GM19035 (cell line): ENCODE measurements at regions not wholly inside any gene's neighbourhood (a gene's known extent, or its start where the extent isn't known, plus 50 kb on each side); places are given as distances from the start of the nearest gene placed in this dataset.
A peak's percentile ranks its signal among the peaks of the same experiment; 100 is the strongest.

ENCODE experiments used
- ATAC-seq: cut with Tn5 transposase; IDR thresholded peaks from one replicate; pipeline ENCODE4 v1.9.1; 2021; ENCODE audit not compliant: unreplicated experiment

- ATAC-seq: no peak
These were observed 149.9 kb downstream of the SHQ1 start for GRCh38 chr3:72698154-72698917.

DNA sequence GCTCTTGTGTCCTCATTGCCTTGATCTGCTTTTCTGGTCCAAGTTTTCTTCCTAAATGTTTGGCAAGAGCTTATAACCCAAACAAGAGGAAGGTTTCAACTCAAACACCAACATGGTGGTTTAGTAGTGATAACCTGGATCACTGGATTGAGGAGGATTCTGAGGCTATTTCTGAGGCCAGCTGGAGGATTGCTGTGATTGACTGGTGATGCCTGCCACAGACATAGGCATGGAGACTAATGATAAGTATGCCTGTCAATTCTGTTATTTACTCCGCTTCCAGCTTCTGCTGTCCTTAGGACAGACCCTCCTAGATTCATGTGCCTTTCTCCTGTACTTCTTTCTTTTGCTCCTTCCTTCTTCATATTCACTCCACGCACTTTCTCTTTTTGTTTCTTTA lies 150.5 kb downstream of the SHQ1 start:
- no peak for ATAC-seq

DNA sequence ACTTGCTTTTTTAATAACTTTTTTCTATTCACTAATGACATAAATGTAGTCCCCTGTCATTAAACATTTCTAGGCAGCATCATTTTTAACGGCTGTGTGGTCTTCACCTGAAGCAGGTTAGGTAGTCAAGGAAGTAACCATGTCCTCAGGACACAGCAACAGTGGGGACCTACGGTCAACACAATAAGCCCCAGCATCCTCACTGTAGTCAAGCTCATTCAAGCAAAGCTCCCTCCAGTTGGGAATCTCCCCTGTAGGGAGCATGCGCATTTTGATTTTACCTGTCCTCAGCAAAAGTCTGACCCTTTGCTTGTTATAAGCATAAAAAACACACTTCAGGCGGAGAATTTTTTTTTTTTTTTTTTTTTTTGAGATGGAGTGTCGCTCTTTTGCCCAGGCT lies 151.4 kb downstream of the SHQ1 start:
- ATAC-seq: no peak

GRCh38 chr3:72694398-72694797 lies 153.8 kb downstream of the SHQ1 start:
- no peak for ATAC-seq

DNA sequence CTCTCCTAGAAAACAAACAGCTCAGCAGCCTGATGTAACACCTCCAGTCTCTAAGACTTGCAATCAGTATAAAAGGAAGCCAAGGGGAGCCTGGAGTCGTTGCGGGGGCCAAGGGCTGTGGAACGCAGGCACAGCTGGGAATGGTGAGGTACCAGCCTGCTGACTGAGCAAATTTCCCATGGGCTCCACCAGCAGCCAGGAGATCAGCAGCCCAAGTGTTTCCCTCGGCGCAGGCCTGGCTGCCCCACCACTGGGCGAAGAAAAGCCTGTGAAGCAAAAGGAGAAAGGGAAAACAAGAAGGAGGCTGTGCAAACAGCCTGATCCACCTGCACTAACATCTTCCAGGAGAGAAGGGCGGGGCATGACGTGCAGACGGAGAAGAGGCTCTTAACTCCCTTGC lies 155.3 kb downstream of the SHQ1 start:
- no peak for ATAC-seq

- ATAC-seq: no peak
These were observed 157.6 kb downstream of the SHQ1 start for GRCh38 chr3:72690629-72691028.

GRCh38 chr3:72682936-72683452 lies 165.3 kb downstream of the SHQ1 start:
- peak; percentile 70 for ATAC-seq

GRCh38 chr3:72681598-72681997 lies 166.6 kb downstream of the SHQ1 start:
- no peak for ATAC-seq

GRCh38 chr3:72680766-72681165 lies 167.5 kb downstream of the SHQ1 start:
- no peak for ATAC-seq

- no peak for ATAC-seq
These were observed 168.6 kb downstream of the SHQ1 start for GRCh38 chr3:72679540-72680198.

- ATAC-seq: no peak
These were observed 169.4 kb downstream of the SHQ1 start for GRCh38 chr3:72678867-72679266.

DNA sequence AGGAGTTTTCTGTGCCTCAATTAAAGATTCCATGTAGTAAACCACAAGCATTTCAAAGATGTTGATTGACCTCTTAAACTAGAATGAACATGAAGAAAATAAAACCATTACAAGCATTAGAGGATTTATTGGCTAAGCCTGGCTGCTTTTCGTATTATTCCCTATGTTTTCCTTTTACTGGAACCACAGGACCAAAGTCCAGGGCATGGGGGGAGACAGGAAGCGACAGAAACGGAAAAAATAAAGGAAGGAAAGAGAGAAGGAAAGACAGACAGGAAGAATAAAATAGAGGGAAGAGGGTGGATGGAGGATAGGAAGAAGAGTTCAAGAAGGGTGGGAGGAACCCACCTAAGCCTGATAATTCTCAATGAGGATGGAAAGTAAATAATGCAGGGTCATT lies 169.9 kb downstream of the SHQ1 start:
- no peak for ATAC-seq

DNA sequence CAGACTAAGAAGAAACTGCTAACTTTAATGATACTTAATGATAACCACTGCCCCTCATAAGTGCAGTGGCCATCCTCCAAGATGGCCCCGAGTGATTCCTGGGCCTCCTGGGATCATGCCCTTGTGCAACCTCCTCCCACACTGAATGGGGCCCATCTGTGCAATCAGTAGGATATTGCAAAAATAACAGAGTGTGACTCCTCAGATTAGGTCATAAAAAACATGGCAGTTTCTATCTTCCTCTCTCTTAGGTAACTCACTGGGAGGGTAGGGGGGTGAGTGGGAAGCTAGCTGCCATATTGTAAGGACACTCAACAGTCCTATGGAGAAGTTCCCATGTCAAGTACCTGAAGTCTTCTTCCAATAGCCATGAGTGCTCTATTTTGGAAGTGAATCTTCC lies 173.0 kb downstream of the SHQ1 start:
- no peak for ATAC-seq

DNA sequence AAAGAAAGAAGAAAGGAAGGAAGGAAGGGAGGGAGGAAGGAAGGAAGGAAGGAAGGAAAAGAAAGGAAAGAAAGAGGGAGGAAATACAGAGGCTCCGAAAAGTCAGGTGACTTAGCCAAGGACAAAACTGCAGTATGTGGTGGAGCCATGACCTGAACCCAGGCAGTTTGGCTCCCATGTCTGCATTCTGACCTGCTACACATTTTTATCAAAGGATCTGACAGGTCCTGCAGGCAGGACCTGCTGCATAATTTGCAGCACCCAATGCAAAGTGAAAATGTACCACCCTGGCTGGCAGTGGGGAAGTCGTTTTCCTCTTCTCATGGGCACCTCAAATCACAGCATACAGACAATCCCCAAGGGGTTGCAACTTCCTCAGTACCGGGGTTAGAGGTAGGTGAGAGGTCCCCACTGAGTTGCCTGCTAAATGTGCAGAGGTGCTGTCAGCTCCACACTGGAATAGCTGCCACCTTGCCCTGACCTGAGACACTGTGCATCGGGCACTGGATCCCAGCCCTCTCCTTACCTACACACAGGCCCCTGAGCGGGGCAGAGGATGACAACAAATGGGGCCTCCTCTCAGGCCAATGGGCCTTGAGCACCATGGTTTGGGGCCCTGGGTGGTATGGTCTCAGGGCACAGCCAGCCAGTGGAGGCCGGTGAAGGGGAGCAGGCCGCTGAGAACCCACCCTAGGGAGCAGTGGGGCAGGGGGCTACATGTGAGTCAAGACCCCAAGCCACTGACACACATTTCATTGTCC lies 175.1 kb downstream of the SHQ1 start:
- ATAC-seq: no peak

DNA sequence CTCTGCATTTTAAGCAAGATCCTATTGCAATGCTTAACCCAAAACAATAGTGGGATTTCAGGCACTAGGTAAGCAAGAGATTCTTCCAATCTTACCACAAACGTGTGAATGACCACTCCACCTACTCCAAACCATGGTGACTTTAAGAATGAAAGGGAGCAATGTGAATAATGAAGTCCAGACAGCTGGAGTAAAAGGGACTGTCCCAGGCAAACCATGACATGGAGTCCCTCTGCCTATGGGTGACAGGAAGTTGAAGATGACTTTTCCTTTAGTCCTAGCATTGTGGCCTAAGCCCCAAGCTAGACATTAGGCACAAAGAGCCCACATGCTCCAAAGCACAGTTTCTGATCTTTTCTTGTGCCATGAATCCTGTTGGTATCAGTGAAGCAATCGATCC lies 179.0 kb downstream of the SHQ1 start:
- no peak for ATAC-seq

DNA sequence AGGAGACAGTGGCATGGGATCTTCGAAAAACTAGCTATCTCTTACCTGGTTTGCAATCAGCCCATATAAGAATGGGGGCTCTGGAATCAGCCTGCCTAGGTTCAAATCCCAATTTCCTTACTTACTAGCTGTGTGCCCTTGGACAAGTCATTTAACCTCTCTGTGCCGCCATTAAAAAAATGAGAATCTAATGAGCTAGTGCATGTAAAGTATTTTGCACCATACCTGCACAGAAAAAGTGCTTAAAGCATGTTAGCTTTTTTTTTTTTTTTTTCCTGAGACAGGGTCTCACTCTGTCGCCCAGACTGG lies 181.8 kb downstream of the SHQ1 start:
- no peak for ATAC-seq

- no peak for ATAC-seq
These were observed 182.4 kb downstream of the SHQ1 start for GRCh38 chr3:72665701-72666446.

DNA sequence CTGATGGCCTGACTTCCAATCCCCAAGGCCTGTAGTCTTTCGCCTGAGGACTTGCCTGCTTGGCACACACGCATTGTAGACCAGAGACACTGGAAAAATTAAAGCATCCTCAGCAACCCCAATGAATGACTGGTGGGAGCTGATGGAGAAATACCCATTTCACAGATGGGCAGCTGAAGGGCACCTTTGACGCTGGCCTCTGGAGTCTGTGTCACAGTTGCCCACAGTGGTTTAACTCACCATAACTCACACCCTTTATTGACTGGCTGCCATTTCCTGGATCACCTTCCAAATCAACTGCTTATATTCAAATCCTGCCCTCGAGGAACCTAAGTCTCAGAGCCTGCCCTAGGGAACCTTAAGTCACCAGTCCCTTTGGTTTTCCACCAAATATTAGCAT lies 183.1 kb downstream of the SHQ1 start:
- no peak for ATAC-seq

GRCh38 chr3:72664184-72664975 lies 183.9 kb downstream of the SHQ1 start:
- ATAC-seq: no peak

GRCh38 chr3:72663429-72663828 lies 184.8 kb downstream of the SHQ1 start:
- no peak for ATAC-seq

DNA sequence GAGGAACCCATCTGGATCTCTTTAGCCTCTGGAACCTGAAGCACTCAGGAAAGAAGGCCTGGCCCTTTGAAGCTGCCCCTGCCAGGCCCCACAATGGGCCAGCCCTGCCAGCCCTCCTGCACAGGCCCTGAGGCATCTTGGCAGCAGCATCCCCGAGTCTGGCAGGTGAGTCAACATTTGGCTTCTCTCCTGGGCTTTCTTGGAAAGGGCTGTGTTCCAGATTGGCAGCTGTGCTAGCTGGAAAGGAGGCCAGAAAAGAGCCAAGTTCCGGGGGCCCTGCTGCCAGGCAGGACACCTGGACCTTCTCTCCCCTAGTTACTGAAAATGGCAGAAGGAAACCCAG lies 187.2 kb downstream of the SHQ1 start:
- ATAC-seq: no peak
